GM23338 (cell line): ENCODE measurements at regions not wholly inside any gene's neighbourhood (a gene's known extent, or its start where the extent isn't known, plus 50 kb on each side); places are given as distances from the start of the nearest gene placed in this dataset.
A peak's percentile ranks its signal among the peaks of the same experiment; 100 is the strongest.

ENCODE experiments used
- ATAC-seq: fragments of 200-7000 bp; cut with Tn5 transposase; 3 replicates; pipeline ENCODE4 v1.9.1; 2020
- DNase-seq: peaks from one replicate; pipeline ENCODE4 v3.0.0-alpha.2; 2015; ENCODE audit warnings: low spot score
- H2AFZ ChIP-seq: fragments of 200-600 bp; sonication (generic); 2 replicates; pipeline ENCODE4 v1.8.0; 2016; ENCODE audit warnings: antibody characterized with exemption, mild to moderate bottlenecking, moderate library complexity
- H3F3A ChIP-seq: fragments of 200-600 bp; sonication (generic); replicated peaks from 2 replicates; pipeline ENCODE4 v1.8.0; 2017; ENCODE audit warnings: antibody characterized with exemption, mixed run types, low read depth
- H3K27ac ChIP-seq: fragments of 200-600 bp; sonication (generic); 2 replicates; pipeline ENCODE4 v1.6.1; 2016; ENCODE audit warnings: low read depth
- H3K27me3 ChIP-seq: fragments of 200-600 bp; sonication (generic); 2 replicates; pipeline ENCODE4 v1.8.0; 2016; ENCODE audit warnings: mild to moderate bottlenecking, mixed run types, moderate library complexity; ENCODE audit not compliant: insufficient read depth
- H3K36me3 ChIP-seq: fragments of 200-600 bp; sonication (generic); 2 replicates; pipeline ENCODE4 v1.8.0; 2016; ENCODE audit warnings: mild to moderate bottlenecking; ENCODE audit not compliant: insufficient read depth
- H3K4me1 ChIP-seq: fragments of 200-600 bp; sonication (generic); 2 replicates; pipeline ENCODE4 v1.8.0; 2016; ENCODE audit warnings: mild to moderate bottlenecking, moderate library complexity; ENCODE audit not compliant: insufficient read depth
- H3K4me2 ChIP-seq: fragments of 200-600 bp; sonication (generic); 2 replicates; pipeline ENCODE4 v1.7.1; 2017; ENCODE audit warnings: mixed run types
- H3K4me3 ChIP-seq: fragments of 200-600 bp; sonication (generic); 2 replicates; pipeline ENCODE4 v1.6.1; 2016; ENCODE audit warnings: mixed run types
- H3K79me2 ChIP-seq: fragments of 200-600 bp; sonication (generic); replicated peaks from 2 replicates; pipeline ENCODE4 v1.8.0; 2017; ENCODE audit warnings: mild to moderate bottlenecking; ENCODE audit not compliant: insufficient read depth
- H3K9me2 ChIP-seq: fragments of 200-600 bp; sonication (generic); 2 replicates; pipeline ENCODE4 v1.8.0; 2017; ENCODE audit not compliant: insufficient read depth
- H4K20me1 ChIP-seq: fragments of 200-600 bp; sonication (generic); replicated peaks from 2 replicates; pipeline ENCODE4 v1.8.0; 2017; ENCODE audit warnings: mild to moderate bottlenecking; ENCODE audit not compliant: insufficient read depth
- H3K27ac Mint-ChIP-seq: 2 replicates; pipeline ENCODE4 v1.8.0; 2020; ENCODE audit warnings: inconsistent platforms, mild to moderate bottlenecking, moderate library complexity, mixed read lengths
- H3K27me3 Mint-ChIP-seq: 3 replicates; pipeline ENCODE4 v1.8.0; 2022; ENCODE audit warnings: low read depth, mild to moderate bottlenecking, moderate library complexity, mixed read lengths, inconsistent platforms; ENCODE audit not compliant: insufficient read depth, poor library complexity
- H3K36me3 Mint-ChIP-seq: 3 replicates; pipeline ENCODE4 v1.8.0; 2021; ENCODE audit warnings: low read depth, mild to moderate bottlenecking, inconsistent platforms, moderate library complexity, mixed read lengths
- H3K4me1 Mint-ChIP-seq: 3 replicates; pipeline ENCODE4 v1.8.0; 2020; ENCODE audit warnings: mild to moderate bottlenecking, inconsistent platforms, mixed read lengths
- H3K4me3 Mint-ChIP-seq: 3 replicates; pipeline ENCODE4 v1.8.0; 2021; ENCODE audit warnings: moderate library complexity, mild to moderate bottlenecking, inconsistent platforms, mixed read lengths
- H3K9me3 Mint-ChIP-seq: 3 replicates; pipeline ENCODE4 v1.8.0; 2020; ENCODE audit warnings: moderate library complexity, mild to moderate bottlenecking, inconsistent platforms, mixed read lengths
- CREB1 ChIP-seq: fragments of 250-450 bp; sonication (Bioruptor Pico); IDR thresholded peaks from 2 replicates; pipeline ENCODE4 v1.5.0; 2020; ENCODE audit warnings: low read depth, mild to moderate bottlenecking, moderate library complexity
- CTCF ChIP-seq, 2 experiments: fragments of 200-600 bp in 1 of 2; sonication (generic) in 1 of 2; conservative IDR thresholded peaks; 2 replicates each; pipeline versions ENCODE4 v1.5.1 to v1.6.1; 2016 to 2017; ENCODE audit warnings: antibody characterized with exemption in 2 of 2, low read depth in 2 of 2, mild to moderate bottlenecking in 2 of 2, moderate library complexity in 1 of 2
- JUNB ChIP-seq: IDR thresholded peaks from one replicate; pipeline ENCODE4 v1.6.1; 2016; ENCODE audit warnings: antibody characterized with exemption; ENCODE audit not compliant: unreplicated experiment
- NANOG ChIP-seq: IDR thresholded peaks from 2 replicates; pipeline ENCODE4 v1.6.1; 2016; ENCODE audit warnings: antibody characterized with exemption, borderline replicate concordance
- POLR2AphosphoS5 ChIP-seq: IDR thresholded peaks from 2 replicates; pipeline ENCODE4 v1.6.1; 2016; ENCODE audit warnings: antibody characterized with exemption, low read depth
- STAT1 ChIP-seq: IDR thresholded peaks from one replicate; pipeline ENCODE4 v1.6.1; 2016; ENCODE audit warnings: antibody characterized with exemption; ENCODE audit not compliant: unreplicated experiment
- ZNF462 ChIP-seq: fragments of 250-450 bp; sonication (Bioruptor Pico); IDR thresholded peaks from 2 replicates; pipeline ENCODE4 v1.5.0; 2020; ENCODE audit warnings: mild to moderate bottlenecking, moderate library complexity
- TF ChIP-seq, protein P1 (sequence below): IDR thresholded peaks from 2 replicates; pipeline ENCODE4 v1.6.1; 2016; ENCODE audit warnings: antibody characterized with exemption
- TF ChIP-seq, protein P2 (sequence below): IDR thresholded peaks from one replicate; pipeline ENCODE4 v1.6.1; 2018; ENCODE audit warnings: antibody characterized with exemption; ENCODE audit not compliant: unreplicated experiment

DNA sequence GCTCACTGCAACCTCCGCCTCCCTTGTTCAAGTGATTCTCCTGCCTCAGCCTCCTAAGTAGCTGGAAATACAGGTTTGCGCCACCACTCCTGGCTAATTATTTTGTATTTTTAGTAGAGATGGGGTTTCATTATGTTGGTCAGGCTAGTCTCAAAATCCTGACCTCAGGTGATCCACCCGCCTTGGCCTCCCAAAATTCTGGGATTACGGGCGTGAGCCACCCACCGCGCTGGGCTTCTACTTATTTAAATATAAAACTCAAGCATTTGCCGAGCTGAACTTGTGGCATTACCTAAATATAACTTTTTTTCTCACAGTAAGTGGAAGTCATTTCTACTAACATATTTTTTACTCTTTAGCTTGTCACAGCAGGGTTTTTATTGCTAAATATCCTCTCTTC lies 1356.3 kb upstream of the ACO1 start:
- Mint-ChIP-seq H3K4me3 (no peak overlapping the region), H3K27ac (no peak overlapping the region), H3K27me3 (no peaks in the 10 kb centered on the region), H3K9me3 (no peaks in the 10 kb centered on the region), H3K36me3 (no peaks in the 10 kb centered on the region), H3K4me1 (peaks cover 24% of the 10 kb centered on the region)
- Histone ChIP-seq H3K4me3 (no peak overlapping the region), H3K36me3 (no peaks in the 10 kb centered on the region), H3F3A (no peaks in the 10 kb centered on the region), H4K20me1 (no peaks in the 10 kb centered on the region), H3K27ac (no peak overlapping the region), H3K27me3 (no peaks in the 10 kb centered on the region), H3K9me2 (no peaks in the 10 kb centered on the region), H2AFZ (no peak overlapping the region), H3K4me2 (no peak overlapping the region), H3K4me1 (peaks cover 32% of the 10 kb centered on the region), H3K79me2 (no peaks in the 10 kb centered on the region)
- TF ChIP-seq, protein P1, sequence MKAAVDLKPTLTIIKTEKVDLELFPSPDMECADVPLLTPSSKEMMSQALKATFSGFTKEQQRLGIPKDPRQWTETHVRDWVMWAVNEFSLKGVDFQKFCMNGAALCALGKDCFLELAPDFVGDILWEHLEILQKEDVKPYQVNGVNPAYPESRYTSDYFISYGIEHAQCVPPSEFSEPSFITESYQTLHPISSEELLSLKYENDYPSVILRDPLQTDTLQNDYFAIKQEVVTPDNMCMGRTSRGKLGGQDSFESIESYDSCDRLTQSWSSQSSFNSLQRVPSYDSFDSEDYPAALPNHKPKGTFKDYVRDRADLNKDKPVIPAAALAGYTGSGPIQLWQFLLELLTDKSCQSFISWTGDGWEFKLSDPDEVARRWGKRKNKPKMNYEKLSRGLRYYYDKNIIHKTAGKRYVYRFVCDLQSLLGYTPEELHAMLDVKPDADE = no peak
- DNase-seq = no peak
- ATAC-seq = no peak

GRCh38 chr9:31030741-31031202 lies 1353.7 kb upstream of the ACO1 start:
- H3K36me3 Mint-ChIP-seq = no peaks in the 10 kb centered on the region
- Histone ChIP-seq H4K20me1 (no peaks in the 10 kb centered on the region), H3K4me3 (peak overlapping the region; percentile 1; the same call in 1 of the 2 replicates), H3K79me2 (no peaks in the 10 kb centered on the region), H3K36me3 (no peaks in the 10 kb centered on the region), H3K4me2 (peak overlapping the region; percentile 10), H3K9me2 (no peaks in the 10 kb centered on the region), H3K27me3 (no peaks in the 10 kb centered on the region), H3K27ac (peak overlapping the region; percentile 61), H3K4me1 (peaks cover 49% of the 10 kb centered on the region), H2AFZ (no peak overlapping the region), H3F3A (no peaks in the 10 kb centered on the region; the same call in 1 of the 2 replicates)
- H3K4me3 Mint-ChIP-seq = no peak overlapping the region
- no peaks in the 10 kb centered on the region for H3K9me3 Mint-ChIP-seq
- H3K4me1 Mint-ChIP-seq = peaks cover 37% of the 10 kb centered on the region
- ATAC-seq (peak; percentile 93), DNase-seq (peak; percentile 70)
- H3K27me3 Mint-ChIP-seq = no peaks in the 10 kb centered on the region
- H3K27ac Mint-ChIP-seq = peak overlapping the region; percentile 17; the same call in 1 of the 2 replicates
- TF ChIP-seq STAT1 = no peak
- TF ChIP-seq, protein P2, sequence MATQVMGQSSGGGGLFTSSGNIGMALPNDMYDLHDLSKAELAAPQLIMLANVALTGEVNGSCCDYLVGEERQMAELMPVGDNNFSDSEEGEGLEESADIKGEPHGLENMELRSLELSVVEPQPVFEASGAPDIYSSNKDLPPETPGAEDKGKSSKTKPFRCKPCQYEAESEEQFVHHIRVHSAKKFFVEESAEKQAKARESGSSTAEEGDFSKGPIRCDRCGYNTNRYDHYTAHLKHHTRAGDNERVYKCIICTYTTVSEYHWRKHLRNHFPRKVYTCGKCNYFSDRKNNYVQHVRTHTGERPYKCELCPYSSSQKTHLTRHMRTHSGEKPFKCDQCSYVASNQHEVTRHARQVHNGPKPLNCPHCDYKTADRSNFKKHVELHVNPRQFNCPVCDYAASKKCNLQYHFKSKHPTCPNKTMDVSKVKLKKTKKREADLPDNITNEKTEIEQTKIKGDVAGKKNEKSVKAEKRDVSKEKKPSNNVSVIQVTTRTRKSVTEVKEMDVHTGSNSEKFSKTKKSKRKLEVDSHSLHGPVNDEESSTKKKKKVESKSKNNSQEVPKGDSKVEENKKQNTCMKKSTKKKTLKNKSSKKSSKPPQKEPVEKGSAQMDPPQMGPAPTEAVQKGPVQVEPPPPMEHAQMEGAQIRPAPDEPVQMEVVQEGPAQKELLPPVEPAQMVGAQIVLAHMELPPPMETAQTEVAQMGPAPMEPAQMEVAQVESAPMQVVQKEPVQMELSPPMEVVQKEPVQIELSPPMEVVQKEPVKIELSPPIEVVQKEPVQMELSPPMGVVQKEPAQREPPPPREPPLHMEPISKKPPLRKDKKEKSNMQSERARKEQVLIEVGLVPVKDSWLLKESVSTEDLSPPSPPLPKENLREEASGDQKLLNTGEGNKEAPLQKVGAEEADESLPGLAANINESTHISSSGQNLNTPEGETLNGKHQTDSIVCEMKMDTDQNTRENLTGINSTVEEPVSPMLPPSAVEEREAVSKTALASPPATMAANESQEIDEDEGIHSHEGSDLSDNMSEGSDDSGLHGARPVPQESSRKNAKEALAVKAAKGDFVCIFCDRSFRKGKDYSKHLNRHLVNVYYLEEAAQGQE = no peak
- TF ChIP-seq POLR2AphosphoS5 = no peak
- TF ChIP-seq NANOG = no peak
- no peak for TF ChIP-seq CTCF (conservative IDR thresholded peaks at IDR 0.05; ENCODE audit: low read depth in 2 of 2)
- no peak for TF ChIP-seq ZNF462 (CRISPR knock-in tag)
- TF ChIP-seq CREB1 (CRISPR knock-in tag) = no peak
- no peak for TF ChIP-seq JUNB
